ENCODE measurements at regions not wholly inside any gene's neighbourhood (a gene's known extent, or its start where the extent isn't known, plus 50 kb on each side); places are given as distances from the start of the nearest gene placed in this dataset.
A peak's percentile ranks its signal among the peaks of the same experiment; 100 is the strongest.

DNA sequence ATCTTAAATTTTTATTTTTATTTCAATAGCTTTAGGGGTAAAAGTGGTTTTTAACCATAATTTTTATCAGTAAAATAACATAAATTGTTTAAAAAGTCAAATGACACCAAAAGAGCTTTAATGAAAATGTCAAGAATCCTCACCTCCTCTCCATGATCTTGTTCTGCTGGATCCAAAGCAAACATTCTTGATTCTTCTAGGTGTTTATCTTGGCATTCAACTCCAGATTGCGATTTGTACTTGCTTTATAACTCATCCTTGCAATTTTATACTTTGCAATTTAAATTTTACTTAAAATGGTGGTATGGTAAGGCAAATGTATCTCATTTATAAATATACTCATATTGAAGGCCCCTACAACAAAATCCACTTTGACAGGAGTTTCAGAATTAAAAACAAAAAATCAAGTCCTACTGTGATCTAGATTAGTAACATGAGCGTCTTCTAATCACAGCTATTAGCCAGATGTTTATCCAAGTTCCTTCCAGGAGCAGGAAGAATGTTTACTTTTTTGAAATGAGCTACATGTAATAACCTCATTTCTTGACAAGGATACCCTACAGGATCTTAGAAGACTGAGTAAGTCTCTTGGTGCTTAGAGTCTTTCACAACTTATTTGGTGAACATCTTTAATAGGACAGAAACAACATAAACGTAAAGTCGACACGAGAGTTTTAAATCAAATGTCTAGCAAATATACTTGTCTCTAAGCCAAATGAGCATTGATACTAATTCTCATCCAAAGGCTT lies 72.4 kb upstream of the CARD18 start:
- DNase-seq: peak; percentile 51
- in situ Hi-C loops (cut with HindIII; ENCODE audit: low pct_ligation_motif_present, low sequenced_read_pairs): no loop called here
- Histone ChIP-seq H3K27me3 (replicated peaks) (no peaks in the 10 kb centered on the region), H3K4me3 (ENCODE audit: low read depth, low read length) (no peak overlapping the region), H3K27ac (no peak overlapping the region), H3K36me3 (replicated peaks) (no peaks in the 10 kb centered on the region)
- TF ChIP-seq, protein P1, sequence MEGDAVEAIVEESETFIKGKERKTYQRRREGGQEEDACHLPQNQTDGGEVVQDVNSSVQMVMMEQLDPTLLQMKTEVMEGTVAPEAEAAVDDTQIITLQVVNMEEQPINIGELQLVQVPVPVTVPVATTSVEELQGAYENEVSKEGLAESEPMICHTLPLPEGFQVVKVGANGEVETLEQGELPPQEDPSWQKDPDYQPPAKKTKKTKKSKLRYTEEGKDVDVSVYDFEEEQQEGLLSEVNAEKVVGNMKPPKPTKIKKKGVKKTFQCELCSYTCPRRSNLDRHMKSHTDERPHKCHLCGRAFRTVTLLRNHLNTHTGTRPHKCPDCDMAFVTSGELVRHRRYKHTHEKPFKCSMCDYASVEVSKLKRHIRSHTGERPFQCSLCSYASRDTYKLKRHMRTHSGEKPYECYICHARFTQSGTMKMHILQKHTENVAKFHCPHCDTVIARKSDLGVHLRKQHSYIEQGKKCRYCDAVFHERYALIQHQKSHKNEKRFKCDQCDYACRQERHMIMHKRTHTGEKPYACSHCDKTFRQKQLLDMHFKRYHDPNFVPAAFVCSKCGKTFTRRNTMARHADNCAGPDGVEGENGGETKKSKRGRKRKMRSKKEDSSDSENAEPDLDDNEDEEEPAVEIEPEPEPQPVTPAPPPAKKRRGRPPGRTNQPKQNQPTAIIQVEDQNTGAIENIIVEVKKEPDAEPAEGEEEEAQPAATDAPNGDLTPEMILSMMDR (IDR thresholded peaks at IDR 0.05; ENCODE audit: low read depth, low read length, missing control alignments): no peak

GRCh38 chr11:105208019-105208418 lies 68.5 kb upstream of the CARD18 start:
- Histone ChIP-seq H3K36me3 (replicated peaks) (no peaks in the 10 kb centered on the region), H3K27ac (no peak overlapping the region), H3K4me3 (ENCODE audit: low read depth, low read length) (no peak overlapping the region), H3K27me3 (replicated peaks) (no peaks in the 10 kb centered on the region)
- TF ChIP-seq, protein P1 (IDR thresholded peaks at IDR 0.05; ENCODE audit: low read depth, low read length, missing control alignments): no peak
- in situ Hi-C loops (cut with HindIII; ENCODE audit: low pct_ligation_motif_present, low sequenced_read_pairs): no loop called here
- no peak for DNase-seq

DNA sequence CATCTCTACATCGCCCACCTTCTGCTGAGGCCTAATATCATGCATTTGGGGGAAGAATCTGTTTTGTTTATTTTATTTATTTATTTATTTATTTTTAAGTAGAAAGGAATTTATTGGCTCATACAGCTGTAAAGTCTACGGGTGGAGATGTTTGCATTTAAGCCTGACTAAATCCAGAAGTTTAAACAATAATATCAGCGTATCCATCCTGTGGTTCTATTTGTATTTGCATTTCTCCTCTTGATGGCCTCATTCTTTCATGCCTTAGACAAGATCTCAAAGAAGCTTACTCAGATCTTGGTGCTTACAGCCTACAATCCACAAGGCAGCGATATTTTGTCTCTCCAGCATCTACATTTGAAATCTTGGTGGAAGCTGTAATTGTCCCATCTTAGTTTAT lies 67.1 kb upstream of the CARD18 start:
- no peak for DNase-seq
- TF ChIP-seq, protein P1 (IDR thresholded peaks at IDR 0.05; ENCODE audit: low read depth, low read length, missing control alignments): no peak

GRCh38 chr11:105204636-105205035 lies 65.1 kb upstream of the CARD18 start:
- TF ChIP-seq, protein P1 (IDR thresholded peaks at IDR 0.05; ENCODE audit: low read depth, low read length, missing control alignments): no peak
- no peak for DNase-seq
- in situ Hi-C loops (cut with HindIII; ENCODE audit: low pct_ligation_motif_present, low sequenced_read_pairs): no loop called here

More for the DNA sequence above, 67.1 kb upstream of the CARD18 start:
- no peak overlapping the region for H3K27ac ChIP-seq
- H3K36me3 ChIP-seq (replicated peaks): no peaks in the 10 kb centered on the region
- H3K4me3 ChIP-seq (ENCODE audit: low read depth, low read length): no peak overlapping the region
- H3K27me3 ChIP-seq (replicated peaks): no peaks in the 10 kb centered on the region
- in situ Hi-C loops (cut with HindIII; ENCODE audit: low pct_ligation_motif_present, low sequenced_read_pairs): no loop called here

DNA sequence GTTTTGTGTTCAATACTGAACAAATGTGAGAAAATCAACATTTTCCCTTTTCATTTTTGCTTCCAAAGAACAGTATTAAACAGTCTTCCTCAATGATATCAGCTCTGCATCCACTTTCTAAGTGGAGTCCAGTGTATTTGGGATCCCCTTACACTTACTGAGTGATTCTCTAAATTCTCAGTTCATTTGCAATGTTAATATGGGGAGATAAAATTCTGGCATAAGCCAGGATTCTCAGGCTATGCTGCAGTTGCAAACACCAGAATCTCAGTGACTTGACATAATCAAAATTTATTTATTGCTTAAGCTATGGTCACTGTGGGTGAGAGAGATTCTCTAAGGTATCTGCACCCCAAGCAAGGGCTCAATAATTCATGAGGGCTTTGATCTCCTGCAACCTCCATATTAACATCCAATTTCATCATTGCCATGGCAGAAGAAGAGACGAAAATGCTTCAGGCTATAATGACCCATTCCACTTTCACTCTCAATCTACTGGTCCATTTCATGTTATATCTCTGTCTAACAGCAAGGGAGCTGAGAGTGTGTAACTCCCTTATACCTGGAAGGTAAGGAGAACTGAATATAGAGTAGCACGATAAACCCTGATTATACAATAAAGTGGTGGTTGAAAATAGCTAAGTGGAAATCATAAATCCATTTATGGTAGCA lies 64.1 kb upstream of the CARD18 start:
- Histone ChIP-seq H3K4me3 (ENCODE audit: low read depth, low read length) (no peak overlapping the region), H3K36me3 (replicated peaks) (no peaks in the 10 kb centered on the region), H3K27me3 (replicated peaks) (no peaks in the 10 kb centered on the region), H3K27ac (no peak overlapping the region)
- TF ChIP-seq, protein P1 (IDR thresholded peaks at IDR 0.05; ENCODE audit: low read depth, low read length, missing control alignments): no peak
- in situ Hi-C loops (cut with HindIII; ENCODE audit: low pct_ligation_motif_present, low sequenced_read_pairs): no loop called here
- DNase-seq: no peak

More at GRCh38 chr11:105204636-105205035, 65.1 kb upstream of the CARD18 start:
- no peak overlapping the region for H3K27ac ChIP-seq
- H3K36me3 ChIP-seq (replicated peaks): no peaks in the 10 kb centered on the region
- no peaks in the 10 kb centered on the region for H3K27me3 ChIP-seq (replicated peaks)
- no peak overlapping the region for H3K4me3 ChIP-seq (ENCODE audit: low read depth, low read length)
